Amygdala (tissue), 56 donors: ENCODE measurements at regions not wholly inside any gene's neighbourhood (a gene's known extent, or its start where the extent isn't known, plus 50 kb on each side); places are given as distances from the start of the nearest gene placed in this dataset.
A peak's percentile ranks its signal among the peaks of the same experiment; 100 is the strongest.
"Not testable (repeated sequence)": the region's sequence is repeated elsewhere in the genome, so short reads cannot be mapped to it uniquely, and the experiment has no call there.

ENCODE experiments used
- DNase-seq, 56 donors: peaks; one replicate each; lab custom pipeline; 2025; lab: John Stamatoyannopoulos, UW

DNA sequence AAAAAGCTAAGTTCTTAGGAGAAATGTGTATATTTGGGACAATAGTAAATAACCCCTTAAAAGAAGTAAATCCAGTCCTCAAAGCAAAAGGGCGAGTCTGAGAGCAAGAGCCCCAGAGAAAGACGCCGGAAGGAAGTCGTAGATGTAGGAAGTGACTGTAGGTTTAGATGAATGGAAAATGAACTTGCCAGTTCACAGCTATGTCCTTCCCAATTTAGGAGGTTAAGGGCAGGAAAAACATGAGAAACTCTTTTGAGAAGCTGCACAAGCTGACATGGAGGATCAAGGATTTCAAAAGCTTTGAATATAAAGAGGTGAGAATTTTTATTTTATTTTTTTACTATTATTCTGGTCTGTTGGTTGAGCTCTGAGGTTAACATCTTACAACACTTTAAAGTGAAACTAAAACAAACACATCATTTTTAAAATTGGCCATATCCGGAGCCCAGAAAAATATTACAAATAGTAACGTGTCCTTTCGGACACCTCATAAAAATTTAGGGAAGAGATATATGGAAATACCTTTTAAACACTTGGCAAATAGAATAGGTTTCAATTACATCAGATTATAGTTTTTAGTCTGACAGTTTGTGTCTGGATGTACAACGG is 1178.6 kb downstream of the MRPL39 start:
- peak in 1 of 56 donors; percentile 2 for DNase-seq

DNA sequence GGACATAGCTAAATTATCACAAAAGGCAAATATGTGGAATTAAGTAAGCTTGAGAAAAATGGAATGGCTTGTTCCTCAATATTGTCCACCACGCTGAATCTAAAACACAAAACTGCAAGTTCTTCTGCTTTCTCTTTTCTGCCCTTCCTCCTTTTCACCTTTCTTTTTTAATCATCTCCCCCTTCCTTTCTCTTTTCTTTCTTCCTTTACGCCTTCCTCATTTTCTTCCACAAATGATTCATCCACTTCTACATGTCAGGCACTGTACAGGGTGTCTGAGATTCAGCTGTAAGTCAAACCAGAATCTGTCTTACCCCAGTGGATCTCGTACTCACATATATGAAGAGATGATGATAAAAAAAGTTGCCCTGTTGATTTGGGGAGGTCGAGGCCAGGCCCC is 1182.5 kb downstream of the MRPL39 start:
- no peak for DNase-seq

DNA sequence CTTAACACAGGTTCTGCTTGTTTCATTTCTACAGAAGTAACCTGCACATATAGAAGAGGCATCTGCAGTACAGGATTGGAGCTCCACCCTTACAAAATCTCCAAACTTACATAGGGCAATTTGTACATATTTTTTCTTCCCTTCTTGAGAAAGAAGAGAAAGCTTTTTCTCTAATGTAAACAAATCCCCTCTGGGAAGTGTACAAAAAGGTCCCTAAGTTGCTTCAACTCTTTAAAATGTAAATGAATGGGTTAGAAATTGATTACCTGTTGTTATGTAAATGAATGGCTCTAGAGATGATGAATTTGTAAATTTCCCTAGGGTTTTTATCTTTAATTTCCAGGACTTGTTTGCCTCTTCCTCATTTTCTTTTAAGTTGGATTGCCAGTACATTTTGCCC is 1183.7 kb downstream of the MRPL39 start:
- no peak for DNase-seq

DNA sequence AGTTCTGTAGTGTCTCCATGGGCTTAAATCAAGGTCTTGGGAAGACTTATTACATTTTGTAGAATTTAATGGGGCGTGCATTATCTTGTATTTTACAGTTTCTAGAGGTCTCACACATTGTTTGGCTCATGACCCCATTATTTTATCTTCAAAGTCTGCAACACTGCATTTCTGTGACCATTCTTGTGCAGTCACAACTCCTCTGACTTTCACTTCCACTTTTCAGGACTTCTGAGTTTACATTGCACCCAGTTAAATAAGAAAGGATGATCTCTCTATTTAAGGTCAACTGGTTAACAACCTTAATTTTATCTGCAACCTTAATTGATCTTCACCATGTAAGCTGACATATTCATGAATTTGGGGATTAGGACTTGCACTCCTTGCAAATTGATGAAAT is 1186.6 kb downstream of the MRPL39 start:
- DNase-seq: no peak

DNA sequence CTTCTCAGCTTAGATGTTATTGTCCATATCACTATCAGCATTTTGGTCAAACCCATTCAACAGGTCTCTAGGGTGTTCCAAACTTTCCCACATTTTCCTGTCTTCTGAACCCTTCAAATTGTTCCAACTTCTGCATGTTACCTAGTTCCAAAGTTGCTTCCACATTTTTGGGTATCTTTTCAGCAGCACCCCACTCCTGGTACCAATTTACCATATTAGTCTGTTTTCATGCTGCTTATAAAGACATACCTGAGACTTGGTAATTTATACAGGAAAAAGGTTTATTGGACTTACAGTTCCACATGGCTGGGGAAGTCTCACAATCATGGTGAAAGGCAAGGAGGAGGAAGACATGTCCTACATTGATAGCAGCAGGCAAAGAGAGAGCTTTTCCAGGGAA is 1187.6 kb downstream of the MRPL39 start:
- not testable (repeated sequence) for DNase-seq

DNA sequence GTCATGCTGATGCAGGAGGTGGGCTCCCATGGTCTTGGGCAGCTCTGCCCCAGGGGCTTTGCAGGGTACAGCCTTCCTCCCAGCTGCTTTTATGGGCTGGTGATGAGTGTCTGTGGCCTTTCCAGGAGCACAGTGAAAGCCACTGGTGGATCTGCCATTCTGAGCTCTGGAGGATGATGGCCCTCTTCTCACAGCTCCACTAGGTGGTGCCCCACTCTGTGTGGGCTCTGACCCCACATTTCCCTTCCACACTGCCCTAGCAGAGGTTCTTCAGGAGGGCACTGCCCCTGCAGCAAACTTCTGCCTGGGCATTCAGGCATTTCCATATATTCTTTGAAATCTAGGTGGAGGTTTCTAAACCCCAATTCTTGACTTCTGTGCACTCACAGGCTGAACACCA is 1188.6 kb downstream of the MRPL39 start:
- no peak for DNase-seq

DNA sequence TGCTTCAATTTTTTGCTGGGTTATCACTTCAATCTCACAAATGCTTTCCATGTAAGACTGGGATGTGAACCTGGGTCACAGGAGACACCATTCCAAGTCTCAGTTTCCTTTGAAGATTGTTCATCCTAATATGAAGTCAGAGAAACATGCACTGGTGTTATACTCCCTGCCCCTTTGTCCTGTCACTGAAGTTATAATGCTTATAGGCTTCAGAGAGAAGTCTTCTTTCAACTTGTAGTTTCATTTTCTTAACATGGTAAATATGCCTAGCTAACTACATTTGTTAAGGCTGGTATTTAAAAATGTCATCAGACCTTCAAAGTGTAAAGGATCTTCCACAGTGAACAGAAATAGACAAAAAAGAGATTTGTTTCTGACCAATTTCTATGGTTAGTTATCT is 1195.9 kb downstream of the MRPL39 start:
- no peak for DNase-seq

DNA sequence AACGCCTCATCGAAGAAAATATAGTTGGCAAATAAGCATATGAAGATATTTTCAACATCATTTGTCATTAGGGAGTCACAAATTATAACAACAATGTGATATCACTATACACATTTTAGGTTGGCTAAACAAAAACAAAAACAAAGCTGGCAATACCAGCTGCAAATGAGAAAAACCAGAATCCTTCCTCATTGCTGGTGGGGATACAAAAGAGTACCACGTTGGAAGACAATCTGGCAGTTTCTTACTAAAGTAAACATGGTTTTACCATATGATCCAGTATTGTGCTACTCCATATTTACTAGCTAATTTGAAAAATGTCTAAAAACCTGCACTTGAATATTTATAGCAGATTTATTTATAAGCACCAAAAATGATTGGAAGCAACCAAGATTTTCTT is 1204.1 kb downstream of the MRPL39 start:
- DNase-seq: no peak

DNA sequence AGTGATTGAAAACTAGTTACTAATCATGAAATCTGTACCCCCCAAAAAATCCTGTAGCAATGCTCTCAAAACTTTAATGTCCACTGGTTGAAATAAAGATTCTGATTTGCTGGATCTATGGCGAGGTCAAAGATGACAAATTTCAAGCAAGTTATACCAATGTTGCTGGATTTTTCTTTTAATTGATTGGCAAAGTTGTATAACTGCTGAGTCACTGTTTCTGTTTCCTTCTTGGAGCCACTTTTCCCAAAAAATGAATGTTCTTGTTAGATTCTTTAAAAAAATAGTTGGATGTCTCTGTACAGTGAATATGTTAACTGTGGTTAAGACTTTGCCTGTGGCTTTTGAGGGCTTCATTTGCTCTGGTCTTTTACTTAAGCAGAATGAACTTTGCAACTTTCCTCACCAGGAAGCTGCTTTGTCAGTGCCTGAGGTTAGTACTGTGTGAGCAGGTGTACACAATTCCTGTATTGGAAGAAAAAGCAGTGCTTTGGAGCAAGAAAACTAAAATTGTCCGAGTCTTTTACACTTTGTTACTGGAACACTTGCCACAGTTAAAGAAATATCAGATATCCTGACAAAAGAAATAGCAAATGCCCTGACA is 1211.9 kb downstream of the MRPL39 start:
- no peak for DNase-seq

DNA sequence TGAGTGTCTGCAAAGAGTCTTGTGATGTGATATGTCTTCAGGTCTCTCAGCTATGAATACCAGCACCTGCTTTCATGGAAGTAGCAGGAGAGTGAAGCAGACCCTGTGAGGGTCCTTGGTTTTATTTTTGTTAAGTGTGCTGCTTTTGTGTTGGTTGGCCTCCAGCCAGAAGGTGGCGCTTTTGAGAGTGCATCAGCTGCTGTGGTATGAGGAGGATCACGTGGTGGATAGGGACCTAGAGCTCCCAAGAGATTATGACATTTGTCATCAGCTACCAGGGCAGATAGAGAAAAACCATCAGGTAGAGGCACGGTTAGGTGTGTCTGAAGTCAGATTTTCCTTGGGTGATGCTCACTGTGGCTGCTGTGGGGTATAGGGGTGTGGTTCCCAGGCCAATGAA is 1232.1 kb downstream of the MRPL39 start:
- no peak for DNase-seq

DNA sequence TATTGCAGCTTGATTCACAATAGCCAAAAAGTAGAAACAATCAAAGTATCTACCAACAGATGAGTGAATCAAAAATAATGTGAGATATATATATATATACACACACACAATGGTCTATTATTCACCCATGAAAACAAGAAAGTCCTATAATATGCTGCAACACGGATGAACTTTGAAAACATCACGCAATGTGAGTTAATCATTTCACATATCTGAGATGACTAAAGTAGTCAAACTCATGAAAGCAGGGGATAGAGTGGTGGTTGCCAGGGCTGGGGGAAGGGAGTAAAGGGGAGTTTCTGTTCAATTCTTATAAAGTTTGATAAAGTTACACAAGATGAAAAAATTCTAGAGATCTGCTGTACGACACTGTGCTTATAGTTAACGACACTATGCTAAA is 1234.8 kb downstream of the MRPL39 start:
- DNase-seq: no peak

DNA sequence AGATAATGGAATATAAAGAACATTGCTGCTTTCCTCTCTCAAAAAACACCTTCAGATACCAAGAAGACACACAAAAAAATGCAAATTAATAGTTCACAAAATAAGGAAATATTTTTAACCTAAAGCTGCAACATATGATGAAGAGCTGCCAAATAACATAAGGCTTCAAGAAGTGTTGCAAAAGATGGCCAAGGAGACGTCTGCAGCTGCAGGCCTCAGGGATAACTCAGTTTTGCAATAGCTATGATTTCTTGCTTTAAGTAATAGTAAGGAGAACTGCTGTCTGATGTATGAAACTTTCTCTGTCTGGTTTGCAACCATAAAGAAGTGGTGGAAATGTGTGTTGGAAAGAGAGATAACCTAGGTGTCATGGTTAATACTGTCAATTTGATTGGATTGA is 1237.5 kb downstream of the MRPL39 start:
- no peak for DNase-seq

DNA sequence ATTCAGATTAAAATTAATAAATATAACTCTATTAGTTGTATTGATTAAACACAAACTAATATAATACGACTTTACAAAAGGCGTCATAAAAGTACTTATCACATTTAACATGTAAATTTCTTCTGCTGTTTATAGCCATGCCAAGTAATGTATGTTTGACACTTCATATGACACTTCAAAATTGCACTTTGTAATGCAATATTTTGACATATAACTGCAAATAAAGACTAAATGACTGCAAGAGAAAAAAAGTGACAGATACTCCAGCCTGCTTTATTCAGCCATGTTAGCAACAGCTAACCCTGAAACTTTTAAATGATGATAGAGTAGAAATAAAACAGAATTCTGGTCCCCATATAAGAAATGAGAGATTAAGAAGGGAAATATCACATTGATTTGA is 1238.0 kb downstream of the MRPL39 start:
- DNase-seq: no peak

DNA sequence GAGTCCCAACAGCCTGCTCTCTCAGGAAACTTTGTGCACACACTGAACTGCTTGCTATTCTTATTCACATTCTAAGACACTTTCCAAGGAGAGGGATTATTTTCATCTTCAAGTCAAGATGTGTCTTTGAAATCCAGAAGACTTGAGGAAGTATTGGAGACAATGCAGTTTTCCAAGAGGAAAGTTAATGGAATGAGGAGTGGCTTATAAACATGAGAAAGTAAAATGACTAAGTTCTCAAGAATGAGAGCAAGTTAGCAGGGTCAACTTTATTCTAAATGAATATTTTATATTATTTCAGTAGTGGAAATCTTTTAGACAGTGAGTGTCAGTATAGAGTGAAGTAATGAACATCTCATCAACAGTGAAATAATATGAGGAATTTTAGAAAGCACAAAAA is 1239.3 kb downstream of the MRPL39 start:
- no peak for DNase-seq

DNA sequence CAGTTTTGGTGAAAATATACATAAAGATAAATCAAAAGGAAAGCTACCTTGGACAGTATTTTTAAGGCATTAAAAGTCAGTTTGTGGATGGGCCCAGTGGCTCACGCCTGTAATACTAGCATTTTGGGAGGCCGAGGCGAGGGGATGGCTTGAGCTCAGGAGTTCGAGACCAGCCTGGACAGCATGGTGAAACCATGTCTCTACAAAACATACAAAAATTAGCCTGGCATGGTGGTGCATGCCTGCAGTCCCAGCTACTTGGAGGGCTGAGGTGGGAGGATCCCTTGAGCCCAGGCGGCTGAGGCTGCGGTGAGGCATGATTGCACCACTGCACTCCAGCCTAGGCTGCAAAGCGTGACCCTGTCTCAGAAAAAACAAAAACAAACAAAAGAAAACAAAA is 1253.8 kb downstream of the MRPL39 start:
- no peak for DNase-seq

DNA sequence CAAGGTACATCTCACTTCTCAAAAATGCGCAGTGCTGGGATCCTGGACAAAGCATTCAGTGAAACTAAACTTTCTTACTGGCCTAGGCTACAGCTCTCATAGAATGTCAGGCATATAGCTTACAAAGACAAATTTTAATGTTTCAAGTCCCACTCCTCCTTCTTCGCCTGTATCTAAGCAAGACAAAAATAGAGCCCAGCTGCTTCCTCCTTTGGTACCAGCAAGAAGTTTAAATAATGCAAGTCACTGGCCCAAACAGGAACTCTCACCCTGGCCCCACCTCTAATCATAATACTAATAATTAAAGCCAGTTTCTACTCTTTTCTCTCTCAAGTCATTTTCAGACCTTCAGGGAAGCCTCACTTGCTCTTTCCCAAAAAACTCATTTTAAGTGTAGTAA is 1267.9 kb downstream of the MRPL39 start:
- DNase-seq: no peak

DNA sequence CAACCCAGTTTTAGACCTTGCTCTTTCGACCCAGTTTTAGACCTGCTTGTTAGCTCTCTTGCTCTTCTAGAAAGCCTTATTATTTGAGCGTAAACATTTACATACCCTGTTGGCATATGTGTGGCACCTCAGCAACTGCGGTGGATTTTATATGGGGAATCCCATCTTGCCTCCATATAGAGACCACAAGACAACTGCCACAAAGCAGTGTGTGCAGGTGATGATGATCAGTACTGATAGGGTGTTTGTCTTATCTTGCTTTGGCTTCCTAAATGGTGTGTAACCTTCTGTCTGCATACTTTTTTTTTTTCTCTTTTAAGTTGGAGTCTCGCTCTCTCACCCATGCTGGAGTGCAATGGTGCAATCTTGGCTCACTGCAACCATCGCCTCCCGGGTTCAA is 1270.8 kb downstream of the MRPL39 start:
- no peak for DNase-seq

DNA sequence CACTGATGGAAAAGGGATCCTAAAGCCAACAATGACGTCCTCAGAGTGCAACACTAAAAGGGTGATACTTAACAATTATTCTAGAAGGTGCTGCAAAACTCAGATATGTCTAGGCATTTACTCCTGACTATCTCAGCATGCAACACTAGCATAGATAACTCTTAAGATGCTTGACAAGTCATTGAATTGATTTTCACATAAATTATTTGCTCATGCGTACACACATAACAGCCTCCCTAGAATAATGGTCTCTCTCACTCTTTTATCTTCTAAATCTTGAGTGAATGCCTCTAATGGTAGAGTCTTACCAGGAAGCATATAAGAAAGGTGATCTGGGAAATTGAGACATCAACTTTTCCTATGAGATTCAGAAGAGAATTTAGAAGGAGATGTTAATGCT is 1283.7 kb downstream of the MRPL39 start:
- DNase-seq: no peak

DNA sequence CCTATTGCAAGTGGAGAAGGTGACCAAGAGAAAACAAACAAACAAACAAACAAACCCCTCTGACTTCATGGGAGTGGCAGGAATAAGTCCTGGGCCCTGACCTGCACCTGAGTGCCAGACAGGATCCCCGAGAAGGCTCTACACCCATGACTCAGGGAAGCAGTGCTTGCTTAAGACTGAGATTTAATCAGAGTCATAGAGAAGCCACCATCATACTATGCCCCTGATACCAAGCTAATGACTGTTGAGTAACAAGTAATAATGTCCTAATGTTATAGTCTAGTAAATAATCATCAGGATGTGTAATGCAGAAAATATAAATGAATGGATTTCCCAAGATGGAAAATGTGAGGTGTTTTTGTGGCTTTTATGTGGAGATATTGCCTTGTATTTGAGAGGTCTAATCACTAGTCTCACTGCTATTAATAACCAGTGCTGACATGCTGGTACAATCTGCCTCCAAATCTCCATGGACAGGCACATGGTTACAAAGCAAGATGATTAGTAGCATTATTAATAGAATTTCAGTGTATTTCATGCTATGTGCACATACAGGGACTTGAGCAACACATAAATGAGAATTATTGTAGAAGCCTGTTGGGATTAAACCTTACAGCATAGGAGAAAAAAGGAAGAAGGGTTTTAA is 1290.9 kb downstream of the MRPL39 start:
- no peak for DNase-seq

DNA sequence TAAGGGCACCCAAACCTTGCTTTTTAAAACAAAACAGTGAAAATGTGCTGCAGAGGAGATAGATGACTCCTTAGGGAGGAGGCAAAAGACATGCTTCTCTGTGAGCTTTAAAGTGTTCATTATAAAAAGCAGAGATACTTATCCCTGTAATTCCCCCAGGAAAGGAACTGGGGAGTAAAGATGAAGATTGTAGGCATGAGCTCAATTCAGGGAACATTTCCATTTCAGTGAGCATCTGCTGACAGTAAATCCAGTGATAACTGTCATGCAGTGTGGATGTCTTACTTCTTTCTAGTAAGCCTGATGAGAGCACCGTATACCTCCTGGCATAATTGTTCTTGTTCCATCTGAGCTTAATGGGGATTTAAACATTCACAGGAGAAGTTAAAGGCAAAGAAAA is 1296.5 kb downstream of the MRPL39 start:
- no peak for DNase-seq

DNA sequence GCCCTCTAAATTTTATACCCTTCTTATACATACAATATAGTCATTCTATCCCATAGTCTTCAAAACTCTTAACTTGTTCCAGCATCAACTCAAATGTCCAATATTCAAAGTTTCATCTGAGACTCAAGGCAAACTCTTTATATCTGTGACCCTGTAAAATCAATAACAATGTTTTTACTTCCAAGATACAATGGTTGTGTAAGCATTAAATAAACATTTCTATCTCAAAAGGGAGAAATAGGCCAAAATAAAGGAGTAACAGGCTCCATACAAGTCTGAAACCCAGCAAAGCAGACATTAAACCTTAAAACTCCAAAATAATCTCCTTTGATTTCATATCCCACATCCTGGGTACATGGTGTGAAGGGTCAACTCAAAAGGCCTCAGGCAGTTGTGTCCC is 1299.1 kb downstream of the MRPL39 start:
- no peak for DNase-seq

DNA sequence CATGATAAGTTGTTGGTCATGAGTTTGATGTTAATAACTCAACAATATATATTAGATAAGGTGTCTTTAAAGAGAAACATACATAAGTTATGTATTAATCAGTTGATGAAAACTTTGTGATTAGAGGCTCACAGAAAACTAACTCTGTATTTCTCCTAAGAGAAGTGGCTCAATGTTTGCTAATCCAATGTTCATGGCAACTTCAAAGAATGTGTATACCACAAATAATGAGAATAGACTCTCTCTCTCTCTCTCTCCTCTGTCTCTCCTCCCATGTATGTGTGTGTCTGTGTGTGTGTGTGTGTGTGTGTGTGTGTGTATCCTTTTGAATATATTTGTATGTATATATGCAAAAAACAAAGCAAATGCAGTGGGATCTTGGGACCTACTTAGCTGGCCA is 1304.9 kb downstream of the MRPL39 start:
- DNase-seq: no peak

DNA sequence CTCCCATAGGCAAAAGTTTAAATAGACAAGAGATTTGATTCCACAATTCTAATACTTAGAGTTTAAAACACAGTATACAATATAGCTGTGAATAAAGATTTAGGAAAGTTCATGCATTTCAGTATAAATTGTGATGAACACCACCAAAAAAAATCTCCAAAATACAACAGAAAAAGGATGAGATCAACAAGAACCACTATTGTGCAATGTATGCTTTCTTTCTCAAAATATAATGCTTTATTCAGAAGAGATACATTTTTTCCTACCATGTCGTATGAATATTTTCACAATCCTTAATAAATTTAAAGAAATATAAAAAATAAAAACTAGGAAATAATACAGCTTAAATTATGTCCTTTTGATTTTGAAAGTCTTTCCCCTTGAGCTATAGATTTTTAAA is 1309.2 kb downstream of the MRPL39 start:
- no peak for DNase-seq
